ENCODE measurements at regions not wholly inside any gene's neighbourhood (a gene's known extent, or its start where the extent isn't known, plus 50 kb on each side); places are given as distances from the start of the nearest gene placed in this dataset.

GRCh38 chr2:236720974-236721540 lies 151.4 kb downstream of the ACKR3 start:
- no peak for DNase-seq

GRCh38 chr2:236724200-236724599 lies 154.6 kb downstream of the ACKR3 start:
- no peak for DNase-seq

GRCh38 chr2:236726701-236727450 lies 157.3 kb downstream of the ACKR3 start:
- DNase-seq: no peak

DNA sequence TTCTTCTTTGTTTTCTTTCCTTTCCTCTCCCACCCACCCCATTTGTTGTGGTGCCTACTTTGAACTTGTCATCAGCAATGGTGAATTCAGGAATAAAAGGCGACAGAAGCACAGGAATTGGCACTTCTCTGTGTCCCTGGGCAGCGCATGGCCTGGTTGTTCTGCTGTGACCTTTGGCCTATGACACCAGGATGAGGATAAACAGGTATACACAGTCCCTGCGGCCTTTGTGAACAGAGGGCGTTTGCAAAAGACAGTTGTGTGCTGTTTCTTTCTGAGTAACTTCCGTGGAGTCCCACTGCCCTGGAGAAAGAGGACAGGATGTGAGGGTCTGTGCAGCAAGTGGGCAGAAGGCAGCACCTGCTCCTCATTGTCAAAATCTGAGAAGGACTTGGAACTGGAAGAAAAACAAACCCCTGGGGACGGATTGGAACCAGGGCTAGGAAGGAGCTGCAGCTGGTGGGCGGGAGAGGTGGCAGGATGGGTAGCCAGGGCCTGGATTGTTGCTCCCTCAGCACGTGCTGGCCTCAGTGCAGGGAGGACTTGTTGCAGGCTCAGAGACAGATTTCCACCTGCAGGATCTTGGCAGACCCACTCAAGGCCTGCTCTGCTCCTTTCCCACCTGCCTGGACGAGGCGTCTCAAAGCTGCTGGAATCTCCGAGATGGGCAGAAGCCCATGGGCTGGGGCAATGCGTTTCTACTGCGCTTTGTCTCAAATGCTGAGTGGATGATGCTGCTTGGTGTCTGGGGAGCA lies 159.5 kb downstream of the ACKR3 start:
- DNase-seq: no peak

DNA sequence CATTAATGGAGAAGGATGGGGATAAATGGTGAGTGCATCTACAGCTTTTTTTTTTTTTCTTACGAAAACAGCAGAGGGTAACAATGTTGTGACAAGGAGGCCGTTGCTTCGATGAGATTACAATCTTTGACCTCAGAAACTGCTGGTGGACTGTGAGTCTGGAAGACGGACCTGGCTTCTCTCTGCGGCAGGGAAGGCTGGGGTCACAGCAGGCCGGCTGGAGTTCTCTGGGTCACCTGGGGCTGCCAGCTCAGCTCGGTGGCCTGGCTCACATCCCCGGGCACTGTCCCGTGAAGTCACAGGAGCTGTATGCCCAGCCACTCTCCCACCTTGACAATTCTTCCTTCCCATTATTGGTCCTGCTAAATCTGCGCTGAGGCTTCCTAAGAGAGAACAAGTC lies 160.8 kb downstream of the ACKR3 start:
- no peak for DNase-seq

GRCh38 chr2:236731767-236732580 lies 162.3 kb downstream of the ACKR3 start:
- DNase-seq: no peak

DNA sequence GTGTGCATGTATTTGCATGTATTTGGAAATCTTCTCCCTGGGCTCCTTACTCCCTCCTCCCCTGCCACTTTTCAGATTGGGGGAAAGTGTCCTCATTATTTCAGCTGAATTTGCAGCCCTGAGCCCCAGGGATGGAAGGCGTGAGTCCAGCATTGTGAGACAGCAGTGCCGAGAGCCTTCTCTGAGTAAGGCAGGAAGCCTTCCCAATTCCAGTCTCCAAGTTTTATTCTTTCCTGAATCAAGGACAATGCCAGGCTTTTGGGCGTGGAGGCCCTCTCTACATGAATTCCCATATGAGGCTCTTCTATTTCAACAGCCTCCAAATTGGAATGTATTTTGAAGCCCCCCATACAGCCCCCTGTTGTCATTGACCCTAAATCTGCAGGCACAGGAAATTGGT lies 163.5 kb downstream of the ACKR3 start:
- no peak for DNase-seq

DNA sequence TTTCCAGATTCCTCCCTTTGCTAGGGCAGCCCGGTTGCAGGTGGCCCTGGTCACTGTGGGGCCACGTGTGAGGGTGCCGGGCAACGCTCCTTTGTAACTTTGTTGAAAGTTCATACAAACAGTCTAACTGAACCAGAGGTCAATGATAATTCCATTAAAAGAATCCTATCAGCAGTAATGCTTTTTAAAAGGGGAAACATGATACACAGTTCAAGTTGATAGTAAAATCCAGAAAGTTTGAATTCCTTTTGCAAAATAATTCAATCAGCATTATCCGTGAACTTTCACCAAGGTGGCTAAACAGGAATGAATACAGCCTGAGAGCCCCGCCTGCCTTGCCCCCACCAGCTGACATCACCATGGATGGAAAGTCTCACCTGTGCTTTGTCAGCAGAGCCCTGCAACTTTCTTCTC lies 166.2 kb downstream of the ACKR3 start:
- no peak for DNase-seq

- DNase-seq: no peak
Measured at GRCh38 chr2:236738030-236738429, 168.4 kb downstream of the ACKR3 start.

DNA sequence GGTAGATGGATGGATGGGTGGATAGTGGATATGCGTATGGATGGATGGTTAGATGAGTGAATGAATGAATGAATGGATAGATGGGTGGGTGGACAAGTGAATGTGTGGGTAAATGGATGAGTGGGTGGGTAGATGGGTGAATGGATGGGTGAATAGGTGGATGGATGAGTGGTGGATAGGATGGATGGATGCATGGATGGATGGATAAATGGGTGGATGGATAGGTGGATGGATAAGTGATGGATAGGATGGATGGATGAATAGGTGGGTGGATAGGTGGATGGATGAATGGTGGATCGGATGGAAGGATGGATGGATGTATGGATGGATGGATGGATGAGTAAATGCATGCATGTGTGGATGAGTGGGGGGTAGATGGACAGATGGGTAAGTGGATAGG lies 169.3 kb downstream of the ACKR3 start:
- no peak for DNase-seq

GRCh38 chr2:236739663-236740062 lies 170.0 kb downstream of the ACKR3 start:
- no peak for DNase-seq

GRCh38 chr2:236740506-236740905 lies 170.9 kb downstream of the ACKR3 start:
- no peak for DNase-seq

DNA sequence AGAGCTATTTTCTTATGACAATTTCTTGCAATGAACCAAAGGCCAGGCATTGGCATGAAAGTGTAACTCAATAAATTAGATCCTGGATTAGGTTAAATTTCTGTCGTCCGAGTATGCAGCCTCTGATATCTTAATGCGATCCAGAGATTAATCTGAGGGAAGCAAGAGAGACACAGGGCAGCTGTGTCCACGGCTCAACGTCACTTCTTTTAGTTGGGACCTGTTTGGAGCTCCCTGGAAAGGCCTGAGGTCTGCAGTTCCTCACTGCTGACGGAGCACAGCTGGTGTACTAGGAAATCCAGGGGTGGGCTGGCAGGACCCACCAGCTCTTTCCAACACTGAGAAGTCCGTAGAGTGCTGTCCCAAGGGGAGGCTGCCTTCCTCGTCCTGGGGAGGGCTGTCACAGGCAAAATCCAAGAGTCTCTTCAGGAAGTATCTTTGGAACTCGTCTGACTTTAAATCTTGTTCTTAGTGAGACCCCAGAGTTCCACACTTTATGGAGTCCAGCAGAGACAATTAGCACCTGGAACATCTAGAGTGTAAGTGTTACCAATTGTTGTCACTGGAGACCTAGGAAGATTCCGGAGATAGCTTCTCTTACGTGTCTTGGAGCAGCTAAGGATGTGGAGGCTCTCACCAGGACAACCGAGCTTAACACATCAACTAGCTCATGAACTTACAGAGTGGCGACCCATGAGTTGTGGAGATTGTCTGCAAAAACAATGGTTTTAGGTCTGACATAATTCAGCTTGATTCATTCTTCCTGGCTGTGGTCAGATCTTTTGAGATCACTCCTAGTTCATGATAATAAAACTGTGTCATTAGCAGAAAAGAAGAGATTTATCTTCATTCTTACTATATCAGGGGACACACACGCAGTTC lies 173.7 kb downstream of the ACKR3 start:
- no peak for DNase-seq

DNA sequence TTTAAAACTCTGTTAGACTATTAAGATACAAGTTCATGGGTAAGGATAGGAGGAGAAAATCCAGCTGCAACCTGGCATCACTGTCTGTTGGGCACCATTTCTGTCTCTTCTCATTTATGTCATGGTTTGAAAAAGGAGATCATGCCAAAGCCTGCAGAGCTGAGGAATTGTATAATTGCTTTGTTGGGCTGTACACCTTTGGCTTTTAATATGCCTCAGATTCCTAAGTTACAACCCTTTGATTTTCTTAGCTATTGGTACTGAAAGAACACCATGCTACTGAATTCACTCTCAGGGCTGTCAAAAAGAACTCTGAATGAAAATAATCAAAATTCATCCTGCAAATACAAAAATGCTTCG lies 174.3 kb downstream of the ACKR3 start:
- DNase-seq: no peak

- DNase-seq: no peak
Measured at GRCh38 chr2:236744281-236744705, 174.7 kb downstream of the ACKR3 start.

GRCh38 chr2:236744716-236745115 lies 175.1 kb downstream of the ACKR3 start:
- no peak for DNase-seq

- no peak for DNase-seq
Measured at GRCh38 chr2:236745420-236746210, 176.0 kb downstream of the ACKR3 start.

DNA sequence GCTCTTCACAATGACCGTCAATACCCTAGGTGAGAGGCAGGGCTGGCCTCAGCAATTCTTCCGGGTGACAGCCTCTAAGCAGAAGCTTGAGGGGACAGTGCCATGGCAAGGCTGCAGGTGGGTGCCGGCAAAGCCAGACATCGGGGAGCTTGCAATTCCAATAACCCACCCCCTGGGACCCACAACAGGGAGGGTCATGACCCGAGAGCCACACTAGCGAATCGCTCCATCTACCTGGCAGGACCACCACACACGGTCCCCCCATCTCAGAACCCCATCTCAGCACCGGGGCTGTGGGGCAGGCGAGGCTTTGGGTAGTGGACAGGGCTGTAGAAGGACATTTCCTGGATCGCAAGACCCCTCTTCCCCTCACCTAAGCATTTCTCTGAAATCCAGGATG lies 177.2 kb downstream of the ACKR3 start:
- DNase-seq: no peak

DNA sequence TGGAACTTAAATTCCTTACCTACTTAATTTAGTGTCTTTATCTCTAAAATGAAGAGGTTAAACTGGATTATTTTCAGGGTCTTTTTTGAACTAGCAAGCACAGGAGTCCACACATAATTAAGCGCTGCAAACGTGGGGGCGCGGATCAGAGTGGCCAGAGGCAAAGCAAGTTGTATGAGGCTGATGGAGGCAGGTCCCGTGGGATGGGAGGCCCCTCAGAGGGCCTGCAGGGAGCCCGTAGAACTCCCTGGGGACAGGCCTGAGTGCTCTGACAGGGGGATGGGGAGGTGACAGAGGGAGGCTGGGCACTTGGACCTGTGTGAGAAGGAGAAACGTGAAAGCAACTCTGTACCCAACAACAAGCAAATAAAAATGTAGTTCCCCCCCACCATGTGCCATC lies 177.8 kb downstream of the ACKR3 start:
- no peak for DNase-seq

DNA sequence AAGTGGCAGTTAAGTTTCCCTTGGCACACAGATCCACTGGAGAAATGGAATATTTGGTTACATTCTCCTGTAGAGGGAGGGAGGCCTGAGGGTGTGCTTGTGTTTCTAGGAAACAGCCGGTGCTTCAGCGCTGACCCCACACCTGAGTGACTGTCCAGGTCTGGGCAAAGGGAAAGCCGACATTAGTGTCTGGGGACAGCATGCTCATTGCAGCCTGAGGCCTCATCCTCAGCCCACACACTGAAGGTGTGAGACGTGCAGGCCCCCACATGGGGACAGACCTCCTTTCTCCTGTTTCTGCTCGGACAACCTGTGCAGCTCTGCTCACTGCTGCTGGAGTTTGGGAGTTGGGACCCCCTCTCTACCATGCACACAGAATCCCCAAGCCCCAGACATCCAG lies 178.3 kb downstream of the ACKR3 start:
- no peak for DNase-seq

GRCh38 chr2:236748385-236748784 lies 178.8 kb downstream of the ACKR3 start:
- DNase-seq: peak; percentile 73
